Mesendoderm (in vitro differentiated cells): ENCODE measurements at regions not wholly inside any gene's neighbourhood (a gene's known extent, or its start where the extent isn't known, plus 50 kb on each side); places are given as distances from the start of the nearest gene placed in this dataset.

Experiments used
- DNase-seq: peaks from one replicate; pipeline ENCODE4 v3.0.0; 2013
- H2AK5ac ChIP-seq: 2 replicates; pipeline ENCODE4 v1.6.1; 2013; ENCODE audit warnings: low read length, inconsistent platforms
- H2BK120ac ChIP-seq: 2 replicates; pipeline ENCODE4 v1.6.1; 2013; ENCODE audit warnings: low read depth, mild to moderate bottlenecking, low read length, moderate library complexity, mixed read lengths
- H2BK15ac ChIP-seq: replicated peaks from 2 replicates; pipeline ENCODE4 v1.6.1; 2013; ENCODE audit warnings: low read depth, mild to moderate bottlenecking, moderate library complexity
- H2BK5ac ChIP-seq: 2 replicates; pipeline ENCODE4 v1.6.1; 2013; ENCODE audit warnings: low read length, inconsistent platforms
- H3K18ac ChIP-seq: 2 replicates; pipeline ENCODE4 v1.6.1; 2013; ENCODE audit warnings: mild to moderate bottlenecking, low read length, mixed read lengths
- H3K23ac ChIP-seq: one replicate; pipeline ENCODE4 v1.6.1; 2013; ENCODE audit warnings: low read length
- H3K27ac ChIP-seq: 2 replicates; pipeline ENCODE4 v1.5.1; 2013; ENCODE audit warnings: low read depth, mild to moderate bottlenecking, inconsistent platforms, low read length, moderate library complexity
- H3K27me3 ChIP-seq: 2 replicates; pipeline ENCODE4 v1.6.1; 2013; ENCODE audit warnings: low read length, control low read depth, mild to moderate bottlenecking, inconsistent platforms; ENCODE audit not compliant: insufficient read depth, poor library complexity
- H3K36me3 ChIP-seq: 2 replicates; pipeline ENCODE4 v1.6.1; 2013; ENCODE audit warnings: low read length, inconsistent platforms; ENCODE audit not compliant: control insufficient read depth, insufficient read depth
- H3K4ac ChIP-seq: one replicate; pipeline ENCODE4 v1.6.1; 2013; ENCODE audit warnings: low read depth, mild to moderate bottlenecking, low read length, moderate library complexity
- H3K4me1 ChIP-seq: 2 replicates; pipeline ENCODE4 v1.6.1; 2013; ENCODE audit warnings: low read depth, low read length, inconsistent platforms; ENCODE audit not compliant: control insufficient read depth
- H3K4me2 ChIP-seq: 2 replicates; pipeline ENCODE4 v1.6.1; 2013; ENCODE audit warnings: low read length
- H3K4me3 ChIP-seq: 2 replicates; pipeline ENCODE4 v1.5.1; 2013; ENCODE audit warnings: mild to moderate bottlenecking, low read length
- H3K56ac ChIP-seq: one replicate; pipeline ENCODE4 v1.6.1; 2013; ENCODE audit warnings: low read length
- H3K79me1 ChIP-seq: 2 replicates; pipeline ENCODE4 v1.6.1; 2013; ENCODE audit warnings: low read length, inconsistent platforms
- H3K79me2 ChIP-seq: 2 replicates; pipeline ENCODE4 v1.6.1; 2013; ENCODE audit warnings: mild to moderate bottlenecking, low read length; ENCODE audit not compliant: control insufficient read depth, insufficient read depth
- H3K9ac ChIP-seq: 2 replicates; pipeline ENCODE4 v1.6.1; 2013; ENCODE audit warnings: low read length, inconsistent platforms
- H4K5ac ChIP-seq: one replicate; pipeline ENCODE4 v1.6.1; 2013; ENCODE audit warnings: low read length
- H4K8ac ChIP-seq: one replicate; pipeline ENCODE4 v1.6.1; 2013; ENCODE audit warnings: low read depth, mild to moderate bottlenecking, control low read depth, low read length, moderate library complexity
- WGBS: extraction: QIAGEN DNeasy Blood & Tissue Kit; methylation state at CpG from one replicate; pipeline ENCODE4 v1.1.7; 2013; ENCODE audit warnings: low lambda C conversion rate, missing lambda C conversion rate; ENCODE audit not compliant: insufficient coverage; ENCODE audit errors: extremely low coverage; 5-methylcytosine and 5-hydroxymethylcytosine counted together

DNA sequence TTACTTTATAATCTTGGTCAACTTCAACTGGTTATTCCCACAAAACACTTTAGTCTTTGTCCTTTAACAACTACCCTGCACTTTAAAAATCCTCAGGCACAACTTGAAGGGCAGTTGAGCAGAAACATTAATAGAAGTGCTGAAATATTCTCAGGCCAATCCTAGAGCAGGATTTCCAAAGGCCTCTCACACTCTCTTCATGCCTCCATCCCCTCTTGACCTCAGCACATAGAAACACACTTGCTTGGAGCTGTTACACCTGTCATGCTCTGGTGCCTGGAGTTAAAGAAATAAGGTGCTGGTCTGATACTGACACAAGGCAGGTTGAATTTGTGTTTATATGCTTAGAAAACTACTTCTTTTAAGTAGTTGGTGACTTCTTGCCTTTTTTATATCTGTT, 618.8 kb upstream of the POU3F2 start:
- H3K4me3 ChIP-seq, result no peak overlapping the region
- no peak overlapping the region for H4K5ac ChIP-seq
- H3K79me1 ChIP-seq, result no peaks in the 10 kb centered on the region
- H3K23ac ChIP-seq, result no peak overlapping the region
- no peak overlapping the region for H2BK5ac ChIP-seq
- no peaks in the 10 kb centered on the region for H3K4me1 ChIP-seq
- no peak overlapping the region for H2AK5ac ChIP-seq
- no peak overlapping the region for H3K56ac ChIP-seq
- no peaks in the 10 kb centered on the region for H3K79me2 ChIP-seq
- no peaks in the 10 kb centered on the region for H3K27me3 ChIP-seq
- no peak overlapping the region for H3K4me2 ChIP-seq
- DNase-seq, result no peak
- H4K8ac ChIP-seq, result no peak overlapping the region
- no peak overlapping the region for H3K9ac ChIP-seq
- H3K36me3 ChIP-seq, result no peaks in the 10 kb centered on the region
- no peak overlapping the region for H2BK15ac ChIP-seq
- H3K18ac ChIP-seq, result no peak overlapping the region
- no peak overlapping the region for H2BK120ac ChIP-seq
- H3K27ac ChIP-seq, result no peak overlapping the region
- no peak overlapping the region for H3K4ac ChIP-seq

DNA sequence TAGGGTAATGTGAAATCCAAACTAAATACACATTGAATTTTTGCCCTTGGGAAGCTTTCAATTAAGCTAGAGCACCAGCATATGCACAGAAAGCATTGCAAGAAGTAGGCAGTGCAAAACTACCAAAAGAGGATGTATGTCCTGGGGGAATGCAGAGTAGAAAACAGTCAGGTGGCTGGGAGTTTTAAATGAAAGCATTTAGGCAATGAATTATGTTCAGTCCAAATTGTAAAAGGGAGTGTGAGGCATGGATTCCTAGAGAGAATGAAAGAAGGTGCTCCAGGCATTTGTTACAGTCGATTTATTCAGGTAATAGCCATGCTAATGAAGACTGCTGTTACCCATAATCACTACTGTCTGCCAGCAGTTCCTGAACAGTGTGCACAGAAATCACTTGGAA, 604.1 kb upstream of the POU3F2 start:
- H2BK120ac ChIP-seq, result no peak overlapping the region
- no peak overlapping the region for H4K5ac ChIP-seq
- no CpG with 5 or more reads among the region's 1 CpG for WGBS
- H4K8ac ChIP-seq, result no peak overlapping the region
- no peak overlapping the region for H3K18ac ChIP-seq
- no peak overlapping the region for H2BK5ac ChIP-seq
- no peak overlapping the region for H3K23ac ChIP-seq
- no peaks in the 10 kb centered on the region for H3K79me1 ChIP-seq
- H3K27ac ChIP-seq, result no peak overlapping the region
- H2AK5ac ChIP-seq, result no peak overlapping the region
- H3K36me3 ChIP-seq, result no peaks in the 10 kb centered on the region
- H3K4me3 ChIP-seq, result no peak overlapping the region
- H3K9ac ChIP-seq, result no peak overlapping the region
- H3K4me2 ChIP-seq, result no peak overlapping the region
- no peaks in the 10 kb centered on the region for H3K27me3 ChIP-seq
- no peak overlapping the region for H2BK15ac ChIP-seq
- no peak overlapping the region for H3K4ac ChIP-seq
- no peaks in the 10 kb centered on the region for H3K4me1 ChIP-seq
- H3K79me2 ChIP-seq, result no peaks in the 10 kb centered on the region
- no peak for DNase-seq
- H3K56ac ChIP-seq, result no peak overlapping the region

DNA sequence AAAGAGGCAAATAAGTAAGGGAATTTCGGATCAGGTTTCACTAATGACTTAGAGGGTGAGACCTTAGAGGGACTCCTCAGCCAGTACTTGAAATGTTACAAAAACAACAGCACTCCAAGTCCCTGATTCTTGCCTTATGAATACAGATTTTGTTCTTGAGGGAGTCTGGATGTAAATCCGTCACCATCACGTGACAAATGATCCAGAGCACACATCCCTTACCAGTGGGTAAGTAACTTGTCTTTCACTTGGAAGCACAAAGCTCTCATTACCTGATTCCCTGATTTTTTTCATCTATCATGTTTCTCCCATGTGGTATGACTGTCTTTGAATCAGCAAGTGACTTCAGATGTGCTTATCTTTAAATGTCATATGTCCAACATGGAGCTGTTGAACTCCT, 595.3 kb upstream of the POU3F2 start:
- H3K4me1 ChIP-seq, result no peaks in the 10 kb centered on the region
- H3K18ac ChIP-seq, result no peak overlapping the region
- H3K27me3 ChIP-seq, result no peaks in the 10 kb centered on the region
- H2BK5ac ChIP-seq, result no peak overlapping the region
- H3K4ac ChIP-seq, result no peak overlapping the region
- no peak overlapping the region for H2BK15ac ChIP-seq
- no peak overlapping the region for H2BK120ac ChIP-seq
- DNase-seq, result no peak
- WGBS, result no CpG with 5 or more reads among the region's 3 CpGs
- no peak overlapping the region for H3K4me2 ChIP-seq
- no peak overlapping the region for H3K23ac ChIP-seq
- no peak overlapping the region for H3K9ac ChIP-seq
- H2AK5ac ChIP-seq, result no peak overlapping the region
- H4K8ac ChIP-seq, result no peak overlapping the region
- no peak overlapping the region for H3K27ac ChIP-seq
- H3K36me3 ChIP-seq, result no peaks in the 10 kb centered on the region
- no peak overlapping the region for H4K5ac ChIP-seq
- no peak overlapping the region for H3K4me3 ChIP-seq
- no peaks in the 10 kb centered on the region for H3K79me2 ChIP-seq
- H3K56ac ChIP-seq, result no peak overlapping the region
- no peaks in the 10 kb centered on the region for H3K79me1 ChIP-seq

DNA sequence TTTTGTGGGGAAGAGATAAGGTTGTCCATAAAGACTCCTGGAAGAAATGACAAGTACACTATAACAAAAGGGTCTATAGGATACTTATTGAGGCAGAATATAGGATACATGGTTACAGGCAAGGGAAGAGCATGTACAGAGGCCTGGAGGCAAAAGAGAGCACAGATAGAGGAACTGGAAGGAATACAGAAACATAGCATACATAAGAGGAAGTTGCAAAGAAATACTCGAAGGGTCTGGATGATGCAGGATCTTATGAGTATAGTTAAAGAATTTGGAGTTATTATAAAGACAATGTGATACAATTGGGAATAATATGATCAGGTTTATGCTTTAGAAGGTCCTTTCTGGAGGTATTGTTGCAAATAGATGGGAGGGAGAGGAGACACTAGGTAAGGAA, 592.7 kb upstream of the POU3F2 start:
- Histone ChIP-seq H3K79me1 (no peaks in the 10 kb centered on the region), H2BK15ac (no peak overlapping the region), H2BK120ac (no peak overlapping the region), H2AK5ac (no peak overlapping the region), H3K23ac (no peak overlapping the region), H3K36me3 (no peaks in the 10 kb centered on the region), H3K56ac (no peak overlapping the region), H3K27me3 (no peaks in the 10 kb centered on the region), H3K79me2 (no peaks in the 10 kb centered on the region), H4K5ac (no peak overlapping the region), H3K9ac (no peak overlapping the region), H3K18ac (no peak overlapping the region), H4K8ac (no peak overlapping the region), H3K4ac (no peak overlapping the region), H3K4me1 (no peaks in the 10 kb centered on the region), H3K27ac (no peak overlapping the region), H3K4me3 (no peak overlapping the region), H2BK5ac (no peak overlapping the region), H3K4me2 (no peak overlapping the region)
- WGBS, result no CpG with 5 or more reads among the region's 1 CpG
- no peak for DNase-seq

DNA sequence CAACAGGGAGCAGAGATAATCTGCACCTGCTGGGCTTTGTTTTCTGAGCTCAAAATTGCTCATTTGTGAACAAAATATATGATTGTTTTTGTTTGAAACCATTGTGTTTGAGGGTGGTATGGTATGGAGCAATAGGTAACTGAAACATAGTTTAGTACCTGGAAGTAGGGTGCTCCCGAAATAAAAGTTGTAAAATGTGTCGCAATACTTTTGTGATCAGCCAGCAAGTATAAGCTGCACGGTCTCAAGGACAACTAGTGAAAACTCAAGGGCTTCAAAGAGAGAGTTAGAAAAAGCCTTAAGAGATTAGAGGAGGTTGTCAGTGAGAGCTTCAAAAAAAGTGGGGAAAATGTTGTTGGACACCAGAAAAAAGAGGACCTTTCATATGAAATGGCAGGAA, 579.8 kb upstream of the POU3F2 start:
- Histone ChIP-seq H3K4me1 (no peaks in the 10 kb centered on the region), H3K4me3 (no peak overlapping the region), H3K9ac (no peak overlapping the region), H3K79me1 (no peaks in the 10 kb centered on the region), H3K79me2 (no peaks in the 10 kb centered on the region), H2BK5ac (no peak overlapping the region), H3K4ac (no peak overlapping the region), H3K4me2 (no peak overlapping the region), H3K56ac (no peak overlapping the region), H3K18ac (no peak overlapping the region), H2BK15ac (no peak overlapping the region), H2BK120ac (no peak overlapping the region), H3K27ac (no peak overlapping the region), H4K5ac (no peak overlapping the region), H2AK5ac (no peak overlapping the region), H4K8ac (no peak overlapping the region), H3K36me3 (no peaks in the 10 kb centered on the region), H3K23ac (no peak overlapping the region), H3K27me3 (no peaks in the 10 kb centered on the region)
- no peak for DNase-seq
- no CpG with 5 or more reads among the region's 3 CpGs for WGBS

DNA sequence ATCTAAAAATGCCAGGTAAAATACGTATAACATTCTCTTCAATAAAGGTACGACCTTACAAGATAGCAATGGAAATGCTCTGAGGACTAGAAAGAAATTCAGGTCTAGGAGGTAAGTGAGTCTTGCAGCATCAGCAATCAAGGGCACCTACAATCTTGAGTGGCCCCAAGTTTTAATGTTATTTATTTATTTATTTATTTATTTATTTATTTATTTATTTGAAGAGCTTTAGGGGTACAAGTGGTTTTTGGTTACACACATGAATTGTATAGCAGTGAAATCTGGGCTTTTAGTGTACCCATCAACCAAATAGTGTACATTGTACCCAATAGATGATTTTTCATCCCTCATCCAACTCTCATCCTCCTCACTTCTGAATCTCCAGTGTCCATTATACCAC, 574.0 kb upstream of the POU3F2 start:
- no CpG with 5 or more reads among the region's 2 CpGs for WGBS
- Histone ChIP-seq H3K79me1 (no peaks in the 10 kb centered on the region), H3K4me3 (no peak overlapping the region), H2BK5ac (no peak overlapping the region), H3K23ac (no peak overlapping the region), H2BK15ac (no peak overlapping the region), H3K56ac (no peak overlapping the region), H3K18ac (no peak overlapping the region), H3K36me3 (no peaks in the 10 kb centered on the region), H4K8ac (no peak overlapping the region), H3K4ac (no peak overlapping the region), H3K4me2 (no peak overlapping the region), H3K27me3 (no peaks in the 10 kb centered on the region), H4K5ac (no peak overlapping the region), H3K27ac (no peak overlapping the region), H2BK120ac (no peak overlapping the region), H3K9ac (no peak overlapping the region), H3K79me2 (no peaks in the 10 kb centered on the region), H3K4me1 (no peaks in the 10 kb centered on the region), H2AK5ac (no peak overlapping the region)
- no peak for DNase-seq
